ENCODE measurements at regions not wholly inside any gene's neighbourhood (a gene's known extent, or its start where the extent isn't known, plus 50 kb on each side); places are given as distances from the start of the nearest gene placed in this dataset.
"Not testable (repeated sequence)": the region's sequence is repeated elsewhere in the genome, so short reads cannot be mapped to it uniquely, and the experiment has no call there.

DNA sequence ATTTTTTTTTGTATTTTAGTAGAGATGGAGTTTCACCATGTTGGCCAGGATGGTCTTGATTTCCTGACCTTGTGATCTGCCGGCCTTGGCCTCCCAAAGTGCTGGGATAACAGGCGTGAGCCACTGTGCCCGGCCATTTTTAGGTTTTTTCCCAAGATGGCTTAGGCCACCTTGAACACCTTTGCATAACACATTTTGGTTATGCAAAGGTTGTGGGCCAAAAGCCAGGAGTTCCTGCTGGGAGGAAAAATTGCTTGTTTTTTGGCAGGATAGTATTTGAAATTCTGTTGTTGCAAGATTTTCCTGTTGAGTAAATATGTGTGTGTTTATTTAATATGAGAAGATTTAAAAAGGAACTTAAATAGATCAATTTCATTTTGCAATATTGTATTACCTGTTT lies 65.3 kb upstream of the KCNJ18 start:
- TF ChIP-seq, protein P1, sequence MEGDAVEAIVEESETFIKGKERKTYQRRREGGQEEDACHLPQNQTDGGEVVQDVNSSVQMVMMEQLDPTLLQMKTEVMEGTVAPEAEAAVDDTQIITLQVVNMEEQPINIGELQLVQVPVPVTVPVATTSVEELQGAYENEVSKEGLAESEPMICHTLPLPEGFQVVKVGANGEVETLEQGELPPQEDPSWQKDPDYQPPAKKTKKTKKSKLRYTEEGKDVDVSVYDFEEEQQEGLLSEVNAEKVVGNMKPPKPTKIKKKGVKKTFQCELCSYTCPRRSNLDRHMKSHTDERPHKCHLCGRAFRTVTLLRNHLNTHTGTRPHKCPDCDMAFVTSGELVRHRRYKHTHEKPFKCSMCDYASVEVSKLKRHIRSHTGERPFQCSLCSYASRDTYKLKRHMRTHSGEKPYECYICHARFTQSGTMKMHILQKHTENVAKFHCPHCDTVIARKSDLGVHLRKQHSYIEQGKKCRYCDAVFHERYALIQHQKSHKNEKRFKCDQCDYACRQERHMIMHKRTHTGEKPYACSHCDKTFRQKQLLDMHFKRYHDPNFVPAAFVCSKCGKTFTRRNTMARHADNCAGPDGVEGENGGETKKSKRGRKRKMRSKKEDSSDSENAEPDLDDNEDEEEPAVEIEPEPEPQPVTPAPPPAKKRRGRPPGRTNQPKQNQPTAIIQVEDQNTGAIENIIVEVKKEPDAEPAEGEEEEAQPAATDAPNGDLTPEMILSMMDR (IDR thresholded peaks at IDR 0.05; ENCODE audit: borderline replicate concordance, extremely low read depth, low read length, poor library complexity, severe bottlenecking) = not testable (repeated sequence)
- not testable (repeated sequence) for TF ChIP-seq EZH2 (IDR thresholded peaks at IDR 0.05; ENCODE audit: borderline replicate concordance, low read depth, low read length, severe bottlenecking)
